ENCODE measurements at regions not wholly inside any gene's neighbourhood (a gene's known extent, or its start where the extent isn't known, plus 50 kb on each side); places are given as distances from the start of the nearest gene placed in this dataset.

- TF ChIP-seq CTCF (IDR thresholded peaks at IDR 0.05) (no peak), POLR2A (IDR thresholded peaks at IDR 0.05) (no peak)
Measured at GRCh38 chr20:41951615-41952014, 333.4 kb upstream of the CHD6 start.
